HEK293 (cell line): ENCODE measurements at regions not wholly inside any gene's neighbourhood (a gene's known extent, or its start where the extent isn't known, plus 50 kb on each side); places are given as distances from the start of the nearest gene placed in this dataset.

Experiments
- CTCF ChIA-PET: fragments of 350-600 bp; formaldehyde crosslinking; extraction: SDS; loops from one replicate; lab custom pipeline; 2021; ENCODE audit warnings: antibody characterized with exemption; lab: Yijun Ruan, JAX
- POLR2A ChIA-PET: fragments of 300-600 bp; formaldehyde crosslinking; extraction: SDS; loops from one replicate; lab custom pipeline; 2020; ENCODE audit warnings: antibody characterized with exemption, inconsistent platforms; lab: Yijun Ruan, JAX
- H3K27ac ChIP-seq: fragments of 200-500 bp; sonication (Bioruptor generic); 2 replicates; pipeline ENCODE4 v1.5.1; 2014; ENCODE audit warnings: low read depth, low read length, control low read depth, inconsistent platforms; ENCODE audit errors: extremely low read depth
- H3K36me3 ChIP-seq, 2 experiments: fragments of 200-500 bp in 1 of 2; sonication (Bioruptor generic) in 1 of 2; 1 replicate in 1 of 2; 2 replicates in 1 of 2; pipeline ENCODE4 v1.5.1; 2014 to 2017; ENCODE audit warnings: inconsistent platforms in 2 of 2, low read length in 2 of 2; ENCODE audit not compliant: control insufficient read depth in 2 of 2, insufficient read depth in 1 of 2
- H3K4me1 ChIP-seq: fragments of 200-500 bp; sonication (Bioruptor generic); 2 replicates; pipeline ENCODE4 v1.5.1; 2014; ENCODE audit warnings: mild to moderate bottlenecking, low read length, inconsistent platforms; ENCODE audit not compliant: control insufficient read depth, insufficient read depth
- H3K4me3 ChIP-seq: 2 replicates; pipeline ENCODE4 v1.5.1; 2011; ENCODE audit warnings: low read depth, mild to moderate bottlenecking, control low read depth, low read length, moderate library complexity
- H3K9me3 ChIP-seq: fragments of 200-500 bp; sonication (Bioruptor generic); 2 replicates; pipeline ENCODE4 v1.5.1; 2014; ENCODE audit warnings: low read depth, low read length, inconsistent platforms; ENCODE audit not compliant: control insufficient read depth, insufficient read depth
- BCL11A ChIP-seq: fragments of 450-650 bp; formaldehyde crosslinking; IDR thresholded peaks from 2 replicates; pipeline ENCODE4 v1.5.1; 2016; ENCODE audit warnings: low read depth, missing biosample characterization, missing genetic modification characterization
- GLIS2 ChIP-seq: fragments of 450-650 bp; formaldehyde crosslinking; IDR thresholded peaks from 2 replicates; pipeline ENCODE4 v1.5.1; 2016; ENCODE audit warnings: missing biosample characterization, missing genetic modification characterization
- HIC1 ChIP-seq: fragments of 450-650 bp; formaldehyde crosslinking; IDR thresholded peaks from 2 replicates; pipeline ENCODE4 v1.5.1; 2016; ENCODE audit warnings: missing biosample characterization, missing genetic modification characterization
- HOXC10 ChIP-seq: sonication (generic); formaldehyde crosslinking; IDR thresholded peaks from 2 replicates; pipeline ENCODE4 v1.8.1; 2023; ENCODE audit warnings: mild to moderate bottlenecking, missing genetic modification reagents
- KLF1 ChIP-seq: fragments of 450-650 bp; formaldehyde crosslinking; IDR thresholded peaks from 2 replicates; pipeline ENCODE4 v1.5.1; 2016; ENCODE audit warnings: missing biosample characterization, missing genetic modification characterization
- MEIS1 ChIP-seq: sonication (generic); formaldehyde crosslinking; IDR thresholded peaks from 2 replicates; pipeline ENCODE4 v1.8.1; 2022; ENCODE audit warnings: missing genetic modification reagents, mild to moderate bottlenecking, borderline replicate concordance
- SETDB1 ChIP-seq: IDR thresholded peaks from one replicate; pipeline ENCODE4 v1.6.1; 2017; ENCODE audit warnings: mild to moderate bottlenecking, low read length, moderate library complexity, mixed read lengths; ENCODE audit not compliant: insufficient read length
- YY2 ChIP-seq: fragments of 450-650 bp; formaldehyde crosslinking; IDR thresholded peaks from 2 replicates; pipeline ENCODE4 v1.5.1; 2016; ENCODE audit warnings: missing biosample characterization, missing genetic modification characterization
- ZBTB17 ChIP-seq: fragments of 450-650 bp; formaldehyde crosslinking; IDR thresholded peaks from 2 replicates; pipeline ENCODE4 v1.5.1; 2016; ENCODE audit warnings: missing biosample characterization, missing genetic modification characterization
- ZBTB21 ChIP-seq: fragments of 450-650 bp; formaldehyde crosslinking; IDR thresholded peaks from 2 replicates; pipeline ENCODE4 v1.5.1; 2017; ENCODE audit warnings: missing biosample characterization, missing genetic modification characterization
- ZFP69B ChIP-seq: fragments of 450-650 bp; formaldehyde crosslinking; IDR thresholded peaks from 2 replicates; pipeline ENCODE4 v1.5.1; 2016; ENCODE audit warnings: missing biosample characterization, missing genetic modification characterization
- ZNF121 ChIP-seq: fragments of 450-650 bp; formaldehyde crosslinking; IDR thresholded peaks from 2 replicates; pipeline ENCODE4 v1.5.1; 2016; ENCODE audit warnings: missing biosample characterization, missing genetic modification characterization
- ZNF133 ChIP-seq: fragments of 450-650 bp; formaldehyde crosslinking; IDR thresholded peaks from 2 replicates; pipeline ENCODE4 v1.5.1; 2016; ENCODE audit warnings: missing biosample characterization, missing genetic modification characterization
- ZNF155 ChIP-seq: fragments of 450-650 bp; formaldehyde crosslinking; IDR thresholded peaks from 2 replicates; pipeline ENCODE4 v1.5.1; 2016; ENCODE audit warnings: missing biosample characterization, missing genetic modification characterization
- ZNF169 ChIP-seq: fragments of 450-650 bp; formaldehyde crosslinking; IDR thresholded peaks from 2 replicates; pipeline ENCODE4 v1.5.1; 2016; ENCODE audit warnings: missing biosample characterization, missing genetic modification characterization
- ZNF174 ChIP-seq: fragments of 450-650 bp; formaldehyde crosslinking; IDR thresholded peaks from 2 replicates; pipeline ENCODE4 v1.5.0; 2017; ENCODE audit warnings: missing biosample characterization, mild to moderate bottlenecking, missing genetic modification characterization
- ZNF239 ChIP-seq: fragments of 450-650 bp; formaldehyde crosslinking; IDR thresholded peaks from 2 replicates; pipeline ENCODE4 v1.5.1; 2016; ENCODE audit warnings: missing biosample characterization, missing genetic modification characterization
- ZNF311 ChIP-seq: fragments of 450-650 bp; formaldehyde crosslinking; IDR thresholded peaks from 2 replicates; pipeline ENCODE4 v1.5.1; 2017; ENCODE audit warnings: missing biosample characterization, missing genetic modification characterization, borderline replicate concordance
- ZNF510 ChIP-seq: fragments of 450-650 bp; formaldehyde crosslinking; IDR thresholded peaks from 2 replicates; pipeline ENCODE4 v1.5.1; 2018; ENCODE audit warnings: mild to moderate bottlenecking, missing genetic modification characterization, missing biosample characterization; ENCODE audit not compliant: insufficient replicate concordance
- ZNF513 ChIP-seq: fragments of 450-650 bp; IDR thresholded peaks from 2 replicates; pipeline ENCODE4 v1.5.1; 2018; ENCODE audit warnings: missing biosample characterization, missing genetic modification characterization
- ZNF518A ChIP-seq: fragments of 450-650 bp; formaldehyde crosslinking; conservative IDR thresholded peaks from 2 replicates; pipeline ENCODE4 v1.5.1; 2016; ENCODE audit warnings: low read depth, missing biosample characterization, missing genetic modification characterization
- ZNF596 ChIP-seq: fragments of 450-650 bp; IDR thresholded peaks from 2 replicates; pipeline ENCODE4 v1.5.0; 2018; ENCODE audit warnings: missing biosample characterization, mild to moderate bottlenecking, missing genetic modification characterization, moderate library complexity
- ZNF660 ChIP-seq: fragments of 450-650 bp; IDR thresholded peaks from 2 replicates; pipeline ENCODE4 v1.5.1; 2018; ENCODE audit warnings: missing biosample characterization, mild to moderate bottlenecking, missing genetic modification characterization
- ZNF776 ChIP-seq: fragments of 450-650 bp; formaldehyde crosslinking; IDR thresholded peaks from 2 replicates; pipeline ENCODE4 v1.5.0; 2017; ENCODE audit warnings: missing biosample characterization, missing genetic modification characterization, borderline replicate concordance
- ZSCAN16 ChIP-seq: fragments of 450-650 bp; formaldehyde crosslinking; IDR thresholded peaks from 2 replicates; pipeline ENCODE4 v1.5.1; 2016; ENCODE audit warnings: missing biosample characterization, missing genetic modification characterization

GRCh38 chr1:69410457-69410850, 157.3 kb upstream of the LRRC7 start:
- H3K4me1 ChIP-seq, result no peaks in the 10 kb centered on the region
- H3K9me3 ChIP-seq, result no peaks in the 10 kb centered on the region
- H3K36me3 ChIP-seq, result no peaks in the 10 kb centered on the region
- H3K4me3 ChIP-seq, result no peak overlapping the region
- H3K27ac ChIP-seq, result no peak overlapping the region
- ChIA-PET POLR2A (no interaction called here), CTCF (interaction anchor here (0.6 kb wide), 1 partner anchor 430 kb away, joined by 5 read pairs; no protein-coding TSS in a partner anchor)
- TF ChIP-seq GLIS2 (tag by site-specific recombination) (no peak), YY2 (tag by site-specific recombination) (no peak), ZSCAN16 (tag by site-specific recombination) (no peak), MEIS1 (CRISPR knock-in tag) (no peak), HIC1 (tag by site-specific recombination) (no peak), ZNF660 (tag by site-specific recombination) (no peak), ZNF513 (tag by site-specific recombination) (no peak), ZNF776 (tag by site-specific recombination) (no peak), SETDB1 (no peak), ZNF510 (tag by site-specific recombination) (no peak), BCL11A (tag by site-specific recombination) (no peak), KLF1 (tag by site-specific recombination) (no peak), ZNF133 (tag by site-specific recombination) (no peak), ZBTB21 (tag by site-specific recombination) (no peak), ZNF169 (tag by site-specific recombination) (no peak), ZNF518A (no peak), ZFP69B (tag by site-specific recombination) (no peak)

GRCh38 chr1:69410893-69411292, 156.8 kb upstream of the LRRC7 start:
- CTCF ChIA-PET, result interaction anchor here (1.2 kb wide), 1 partner anchor 591 kb away, joined by 3 read pairs; no protein-coding TSS in a partner anchor
- TF ChIP-seq ZNF174 (tag by site-specific recombination), result no peak
- TF ChIP-seq ZBTB17 (tag by site-specific recombination), result no peak
- TF ChIP-seq ZNF311 (tag by site-specific recombination), result no peak
- TF ChIP-seq ZNF239 (tag by site-specific recombination), result no peak
- TF ChIP-seq HOXC10 (CRISPR knock-in tag), result no peak
- no peak for TF ChIP-seq ZNF596
- no peak for TF ChIP-seq ZNF121 (tag by site-specific recombination)
- no peak for TF ChIP-seq ZNF155 (tag by site-specific recombination)
- TF ChIP-seq, all 188 proteins: peak for 0
- Histone ChIP-seq H3K9me3 (no peaks in the 10 kb centered on the region), H3K4me1 (no peaks in the 10 kb centered on the region), H3K27ac (no peak overlapping the region), H3K36me3 (no peaks in the 10 kb centered on the region), H3K4me3 (no peak overlapping the region)
- POLR2A ChIA-PET, result no interaction called here
